Effector memory CD4-positive, alpha-beta T cell (primary cell): ENCODE measurements at regions not wholly inside any gene's neighbourhood (a gene's known extent, or its start where the extent isn't known, plus 50 kb on each side); places are given as distances from the start of the nearest gene placed in this dataset.

Experiments
- DNase-seq, 3 donors: peaks; one replicate each; pipeline ENCODE4 v3.0.0-alpha.2; 2020
- H3K27ac ChIP-seq: 2 replicates; pipeline ENCODE4 v1.7.0; 2013; ENCODE audit warnings: mild to moderate bottlenecking, low read length, moderate library complexity; ENCODE audit not compliant: insufficient read depth, poor library complexity, severe bottlenecking
- H3K27me3 ChIP-seq: replicated peaks from 2 replicates; pipeline ENCODE4 v1.7.0; 2013; ENCODE audit warnings: mild to moderate bottlenecking, low read length; ENCODE audit not compliant: insufficient read depth, control insufficient read depth, poor library complexity, severe bottlenecking
- H3K36me3 ChIP-seq: 2 replicates; pipeline ENCODE4 v1.7.0; 2013; ENCODE audit warnings: mild to moderate bottlenecking, low read length, moderate library complexity; ENCODE audit not compliant: control insufficient read depth, insufficient read depth
- H3K4me1 ChIP-seq: 2 replicates; pipeline ENCODE4 v1.7.0; 2013; ENCODE audit warnings: low read length, mild to moderate bottlenecking; ENCODE audit not compliant: control insufficient read depth, insufficient read depth, poor library complexity, severe bottlenecking
- H3K4me3 ChIP-seq: 2 replicates; pipeline ENCODE4 v1.7.0; 2013; ENCODE audit warnings: low read length, low read depth, mild to moderate bottlenecking; ENCODE audit not compliant: insufficient read depth, poor library complexity, severe bottlenecking
- H3K9me3 ChIP-seq: 2 replicates; pipeline ENCODE4 v1.7.0; 2013; ENCODE audit warnings: mild to moderate bottlenecking, low read length, moderate library complexity; ENCODE audit not compliant: control insufficient read depth

DNA sequence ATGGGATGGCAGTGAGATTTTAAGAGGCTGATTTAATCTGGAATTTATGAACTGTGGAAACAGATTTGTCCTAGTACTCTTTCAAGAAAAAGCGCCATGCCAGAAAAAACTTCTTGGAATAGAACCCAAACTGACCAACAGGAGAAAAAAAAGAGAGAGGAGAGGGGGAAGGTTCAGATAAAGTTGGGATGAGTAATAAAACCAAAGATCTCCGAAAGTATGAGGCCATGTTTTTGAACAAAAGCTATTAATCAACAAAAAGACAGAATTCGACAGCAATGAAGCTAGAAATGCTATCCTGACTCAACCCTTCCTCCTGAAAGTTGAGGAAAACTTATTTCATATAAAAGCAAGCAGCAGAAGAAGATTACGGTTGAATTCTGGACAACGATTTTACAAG, 135.5 kb downstream of the CEMIP2 start:
- H3K4me3 ChIP-seq = no peak overlapping the region

DNA sequence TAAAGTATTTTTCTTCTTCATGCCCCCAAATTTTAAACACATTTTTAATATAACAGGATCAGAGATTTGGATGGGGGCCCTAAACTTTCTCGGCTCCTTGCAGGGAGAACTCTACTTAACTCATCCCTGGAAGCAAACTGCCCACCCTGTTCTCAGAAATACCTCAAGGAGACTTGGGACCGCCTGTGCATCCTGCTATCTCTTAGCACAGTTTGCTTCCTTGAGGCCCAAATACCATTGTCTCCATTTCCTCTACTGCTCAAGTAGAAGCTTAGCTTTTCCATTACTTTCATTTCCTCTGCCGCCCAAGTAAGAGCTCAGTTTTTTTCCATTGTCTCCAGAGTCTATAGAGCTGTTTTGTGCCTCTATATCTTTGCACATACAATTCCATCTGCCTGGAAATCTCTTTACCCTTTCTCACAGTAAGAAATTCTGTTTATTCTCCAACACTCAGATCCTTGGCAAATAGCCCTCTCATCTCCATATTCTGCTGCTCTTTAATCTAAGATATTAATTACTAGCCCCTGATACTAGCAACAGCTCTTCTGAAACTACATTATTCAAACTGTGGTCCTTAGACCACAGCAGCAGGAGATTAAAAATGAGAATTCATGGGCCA, 137.8 kb downstream of the CEMIP2 start:
- Histone ChIP-seq H3K27ac (no peak overlapping the region), H3K4me3 (no peak overlapping the region), H3K27me3 (no peaks in the 10 kb centered on the region), H3K9me3 (no peaks in the 10 kb centered on the region), H3K4me1 (no peaks in the 10 kb centered on the region), H3K36me3 (no peaks in the 10 kb centered on the region)
- DNase-seq = no peak

More for the DNA sequence above, 135.5 kb downstream of the CEMIP2 start:
- no peak for DNase-seq
- H3K36me3 ChIP-seq = no peaks in the 10 kb centered on the region
- no peaks in the 10 kb centered on the region for H3K27me3 ChIP-seq
- no peak overlapping the region for H3K27ac ChIP-seq
- H3K9me3 ChIP-seq = no peaks in the 10 kb centered on the region
- no peaks in the 10 kb centered on the region for H3K4me1 ChIP-seq

DNA sequence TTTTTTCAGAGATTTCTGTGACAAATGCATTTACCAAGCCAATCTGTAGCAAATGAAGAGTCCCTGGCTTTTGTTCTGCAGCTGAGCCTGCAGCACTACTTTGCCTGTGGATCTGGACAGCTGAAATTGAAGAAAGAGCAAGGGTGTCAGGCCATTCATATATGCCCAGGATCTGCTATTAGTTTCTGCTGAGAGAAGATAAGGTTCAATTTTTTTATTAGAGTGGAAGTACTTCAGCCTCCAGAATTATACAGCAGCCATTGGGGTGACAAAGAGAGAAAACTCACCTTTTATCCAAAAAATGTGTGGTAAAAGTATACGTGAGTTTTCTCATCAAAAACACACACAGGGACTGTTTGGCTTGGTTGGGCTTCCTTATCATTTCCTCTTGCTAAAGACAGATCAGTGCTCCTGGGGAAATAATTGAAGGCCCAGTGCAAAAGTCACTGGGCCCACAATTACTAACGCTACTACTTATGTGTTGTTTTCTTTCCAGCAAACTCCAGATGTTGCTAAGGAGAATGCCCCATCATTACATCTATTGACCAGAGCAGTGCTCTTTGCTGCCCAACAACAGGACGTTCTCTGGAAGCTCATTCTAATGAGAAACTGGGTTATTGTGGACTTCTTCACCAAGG, 138.6 kb downstream of the CEMIP2 start:
- Histone ChIP-seq H3K9me3 (no peaks in the 10 kb centered on the region), H3K36me3 (no peaks in the 10 kb centered on the region), H3K27me3 (no peaks in the 10 kb centered on the region), H3K4me3 (no peak overlapping the region), H3K27ac (no peak overlapping the region), H3K4me1 (no peaks in the 10 kb centered on the region)
- no peak for DNase-seq

DNA sequence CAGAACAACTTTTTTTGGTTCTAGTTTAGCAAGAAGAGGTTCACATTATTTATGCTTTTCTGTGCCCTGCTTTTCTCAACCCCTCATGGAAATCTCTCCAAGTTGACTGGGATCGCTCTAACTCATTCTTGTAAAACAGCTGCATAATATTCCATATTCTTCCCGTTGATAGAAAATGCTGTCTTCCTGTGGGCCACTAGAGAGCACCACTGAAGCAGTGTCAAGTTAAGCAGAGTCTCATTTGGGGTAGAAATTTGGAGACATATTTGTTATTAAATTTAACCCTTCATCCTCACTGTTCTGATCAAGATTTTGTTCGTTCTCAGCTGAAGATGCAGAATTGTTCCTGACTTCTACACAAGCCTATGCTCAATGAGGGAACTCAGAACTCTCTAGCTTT, 140.1 kb downstream of the CEMIP2 start:
- Histone ChIP-seq H3K4me3 (no peak overlapping the region), H3K9me3 (no peaks in the 10 kb centered on the region), H3K36me3 (no peaks in the 10 kb centered on the region), H3K27me3 (no peaks in the 10 kb centered on the region), H3K27ac (no peak overlapping the region), H3K4me1 (no peaks in the 10 kb centered on the region)
- DNase-seq = no peak

DNA sequence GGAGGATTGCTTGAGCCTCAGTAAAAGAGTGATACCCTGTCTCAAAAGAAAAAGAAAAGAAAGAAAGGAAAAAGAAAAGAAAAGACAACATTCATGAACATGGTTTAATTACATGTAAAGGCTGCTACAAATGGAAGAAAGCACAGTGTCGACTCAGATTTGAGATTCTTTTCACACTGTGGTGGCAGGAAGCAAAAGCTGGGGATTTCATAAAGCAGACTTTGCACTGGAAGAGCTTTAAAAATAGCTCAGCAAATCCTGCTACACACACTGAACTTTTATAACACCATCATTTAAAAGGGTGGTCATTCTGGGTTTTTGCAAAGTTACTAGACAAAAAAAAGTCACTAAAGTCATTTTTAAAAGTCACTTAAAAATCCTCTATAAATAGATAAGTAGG, 140.8 kb downstream of the CEMIP2 start:
- H3K4me3 ChIP-seq = no peak overlapping the region
- DNase-seq = no peak
- no peaks in the 10 kb centered on the region for H3K27me3 ChIP-seq
- H3K4me1 ChIP-seq = no peaks in the 10 kb centered on the region
- H3K9me3 ChIP-seq = no peaks in the 10 kb centered on the region
- H3K27ac ChIP-seq = no peak overlapping the region
- H3K36me3 ChIP-seq = no peaks in the 10 kb centered on the region

DNA sequence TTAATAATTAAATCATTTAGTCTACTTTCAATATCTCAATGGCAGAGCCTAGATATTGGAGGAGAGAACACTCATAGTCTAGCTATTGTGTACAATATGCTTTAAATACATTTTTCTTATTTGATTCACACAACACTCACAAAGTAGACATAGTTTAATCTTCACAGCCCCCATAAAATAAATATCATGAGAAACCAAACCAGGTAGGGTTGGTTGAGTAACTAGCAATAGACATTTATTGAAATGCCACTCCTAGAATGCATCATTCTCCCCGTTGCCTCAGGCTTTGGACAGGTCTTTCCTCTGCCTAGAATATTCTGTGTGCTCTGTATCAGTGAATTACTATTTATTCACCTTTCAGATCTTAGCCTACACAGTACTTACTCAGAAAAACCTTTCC, 141.9 kb downstream of the CEMIP2 start:
- no peak for DNase-seq
- H3K36me3 ChIP-seq = no peaks in the 10 kb centered on the region
- H3K27ac ChIP-seq = no peak overlapping the region
- H3K27me3 ChIP-seq = no peaks in the 10 kb centered on the region
- no peak overlapping the region for H3K4me3 ChIP-seq
- no peaks in the 10 kb centered on the region for H3K9me3 ChIP-seq
- H3K4me1 ChIP-seq = no peaks in the 10 kb centered on the region

DNA sequence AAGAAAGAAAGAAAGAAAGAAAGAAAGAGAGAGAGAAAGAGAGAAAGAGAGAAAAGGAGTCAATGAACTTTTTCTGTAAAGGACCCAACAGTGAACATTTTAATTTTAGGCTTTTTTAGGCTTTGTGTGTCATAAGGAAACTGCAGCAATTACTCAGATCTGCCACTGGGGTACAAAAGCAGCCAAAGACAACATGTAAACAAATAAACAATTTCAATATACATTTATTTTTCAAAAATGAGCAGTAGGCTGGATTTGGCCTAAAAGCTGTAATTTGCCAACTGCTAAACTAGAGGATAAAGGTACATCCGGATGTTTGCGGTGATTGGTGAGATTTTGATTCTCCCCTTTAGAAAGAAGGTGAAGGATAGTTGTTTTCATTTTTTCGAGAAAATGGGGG, 143.6 kb downstream of the CEMIP2 start:
- DNase-seq = no peak
- Histone ChIP-seq H3K9me3 (no peaks in the 10 kb centered on the region), H3K27ac (no peak overlapping the region), H3K4me1 (no peaks in the 10 kb centered on the region), H3K36me3 (no peaks in the 10 kb centered on the region), H3K4me3 (no peak overlapping the region), H3K27me3 (no peaks in the 10 kb centered on the region)

DNA sequence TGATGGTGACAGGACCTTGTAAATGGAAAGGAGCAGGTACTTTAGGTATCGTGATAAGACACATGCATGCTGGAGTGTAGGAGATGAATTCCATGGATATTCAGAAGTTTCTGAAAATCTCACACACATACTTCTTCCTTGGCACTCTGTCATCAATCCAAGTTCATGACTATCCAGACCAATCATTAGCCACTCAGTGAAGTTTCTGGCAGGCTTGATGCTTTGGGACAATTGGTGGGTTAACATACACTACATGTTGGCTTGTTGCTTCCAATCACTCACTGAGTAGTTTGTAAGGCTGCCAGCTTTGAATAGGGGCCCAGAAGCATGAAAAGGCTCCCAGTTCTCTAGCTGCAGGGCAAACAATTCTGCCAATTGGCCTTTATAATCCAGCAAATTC, 147.6 kb downstream of the CEMIP2 start:
- H3K9me3 ChIP-seq = no peaks in the 10 kb centered on the region
- no peaks in the 10 kb centered on the region for H3K27me3 ChIP-seq
- DNase-seq = no peak
- H3K36me3 ChIP-seq = no peaks in the 10 kb centered on the region
- H3K4me1 ChIP-seq = no peaks in the 10 kb centered on the region
- H3K27ac ChIP-seq = no peak overlapping the region
- no peak overlapping the region for H3K4me3 ChIP-seq

DNA sequence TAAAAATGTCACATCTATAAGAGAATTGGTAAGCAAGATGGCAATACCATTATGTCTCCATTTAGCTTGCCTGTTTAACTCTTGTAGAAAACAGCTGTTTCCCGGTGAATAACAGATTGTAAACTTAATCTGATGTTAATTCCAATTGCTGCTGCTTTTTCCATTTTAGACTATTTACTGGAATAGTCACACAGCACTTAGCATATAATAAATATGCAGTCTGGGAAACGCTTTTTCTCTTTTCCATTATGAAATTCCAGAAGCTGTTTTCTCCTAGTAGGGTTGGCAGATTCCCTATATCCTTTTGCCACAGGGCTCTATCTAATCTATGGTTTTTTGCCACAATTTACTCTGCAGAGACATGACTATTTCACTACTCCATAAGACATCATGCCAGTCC, 148.0 kb downstream of the CEMIP2 start:
- Histone ChIP-seq H3K9me3 (no peaks in the 10 kb centered on the region), H3K4me3 (no peak overlapping the region)

DNA sequence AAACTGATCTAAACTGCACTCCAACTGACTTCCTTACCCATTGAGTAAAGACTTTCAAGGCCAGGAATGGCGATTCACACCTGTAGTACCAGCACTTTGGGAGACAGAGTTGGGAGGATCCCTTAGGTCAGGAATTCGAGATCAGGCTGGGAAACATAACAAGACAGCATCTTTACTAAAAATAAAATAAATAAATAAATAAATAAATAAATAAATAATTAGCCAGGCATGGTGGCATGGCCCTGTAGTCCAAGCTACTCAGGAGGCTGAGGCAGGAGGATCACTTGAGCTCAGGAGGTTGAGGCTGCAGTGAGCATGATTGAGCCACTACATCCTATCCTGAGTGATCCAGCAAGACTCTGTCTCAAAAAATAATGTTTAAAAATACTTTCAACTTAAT, 148.4 kb downstream of the CEMIP2 start:
- DNase-seq = no peak
- H3K4me1 ChIP-seq = no peaks in the 10 kb centered on the region
- H3K27me3 ChIP-seq = no peaks in the 10 kb centered on the region
- H3K4me3 ChIP-seq = no peak overlapping the region
- H3K9me3 ChIP-seq = no peaks in the 10 kb centered on the region
- no peaks in the 10 kb centered on the region for H3K36me3 ChIP-seq
- H3K27ac ChIP-seq = no peak overlapping the region

More for the DNA sequence above, 148.0 kb downstream of the CEMIP2 start:
- H3K36me3 ChIP-seq = no peaks in the 10 kb centered on the region
- no peak for DNase-seq
- H3K27me3 ChIP-seq = no peaks in the 10 kb centered on the region
- H3K27ac ChIP-seq = no peak overlapping the region
- H3K4me1 ChIP-seq = no peaks in the 10 kb centered on the region
